ENCODE measurements at regions not wholly inside any gene's neighbourhood (a gene's known extent, or its start where the extent isn't known, plus 50 kb on each side); places are given as distances from the start of the nearest gene placed in this dataset.

GRCh38 chr18:10077986-10078385 is 164.2 kb downstream of the VAPA start:
- H3K27ac ChIP-seq (ENCODE audit: low read depth in 2 of 2, low read length in 2 of 2) = no peak overlapping the region
- H3K27me3 ChIP-seq (ENCODE audit: control insufficient read depth in 2 of 2, insufficient read depth in 2 of 2, low read length in 2 of 2) = no peaks in the 10 kb centered on the region
- no peaks in the 10 kb centered on the region for H3K36me3 ChIP-seq (ENCODE audit: control insufficient read depth in 2 of 2, insufficient read depth in 2 of 2, low read length in 2 of 2)
- H3K9me3 ChIP-seq (ENCODE audit: control insufficient read depth in 2 of 2, low read length in 2 of 2) = peaks cover 3 to 4% of the 10 kb centered on the region in 2 donors
- H3K9ac ChIP-seq (ENCODE audit: low read depth in 1 of 2, low read length in 2 of 2) = no peak overlapping the region
- no peaks in the 10 kb centered on the region for H3K4me1 ChIP-seq (ENCODE audit: control insufficient read depth in 2 of 2, insufficient read depth in 2 of 2, low read length in 2 of 2)
- H3K4me3 ChIP-seq (ENCODE audit: low read length in 2 of 2) = no peak overlapping the region

DNA sequence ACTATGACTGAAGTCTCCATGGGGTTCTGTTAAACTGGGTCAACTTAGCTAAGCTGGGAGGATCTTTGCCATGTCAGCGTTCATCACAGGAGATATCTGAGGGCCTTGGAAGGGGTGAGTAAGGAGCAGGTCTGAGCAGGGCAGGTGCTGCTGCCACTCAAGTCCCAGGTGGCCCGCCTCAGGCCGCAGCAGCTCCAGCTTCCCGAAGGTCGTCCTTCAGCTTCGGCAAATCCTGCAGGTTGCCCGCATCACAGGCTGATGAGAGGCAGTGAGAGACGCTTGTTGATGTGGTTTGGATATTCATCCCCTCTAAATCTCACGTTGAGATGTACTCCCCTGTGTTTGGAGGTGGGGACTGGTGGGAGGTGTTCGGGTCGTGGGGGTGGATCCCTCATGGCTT is 166.6 kb downstream of the VAPA start:
- Histone ChIP-seq H3K27ac (ENCODE audit: low read depth in 2 of 2, low read length in 2 of 2) (no peak overlapping the region), H3K4me1 (ENCODE audit: control insufficient read depth in 2 of 2, insufficient read depth in 2 of 2, low read length in 2 of 2) (no peaks in the 10 kb centered on the region), H3K9ac (ENCODE audit: low read depth in 1 of 2, low read length in 2 of 2) (no peak overlapping the region), H3K36me3 (ENCODE audit: control insufficient read depth in 2 of 2, insufficient read depth in 2 of 2, low read length in 2 of 2) (no peaks in the 10 kb centered on the region), H3K27me3 (ENCODE audit: control insufficient read depth in 2 of 2, insufficient read depth in 2 of 2, low read length in 2 of 2) (no peaks in the 10 kb centered on the region), H3K4me3 (ENCODE audit: low read length in 2 of 2) (no peak overlapping the region), H3K9me3 (ENCODE audit: control insufficient read depth in 2 of 2, low read length in 2 of 2) (peaks cover 3 to 12% of the 10 kb centered on the region in 2 donors)

DNA sequence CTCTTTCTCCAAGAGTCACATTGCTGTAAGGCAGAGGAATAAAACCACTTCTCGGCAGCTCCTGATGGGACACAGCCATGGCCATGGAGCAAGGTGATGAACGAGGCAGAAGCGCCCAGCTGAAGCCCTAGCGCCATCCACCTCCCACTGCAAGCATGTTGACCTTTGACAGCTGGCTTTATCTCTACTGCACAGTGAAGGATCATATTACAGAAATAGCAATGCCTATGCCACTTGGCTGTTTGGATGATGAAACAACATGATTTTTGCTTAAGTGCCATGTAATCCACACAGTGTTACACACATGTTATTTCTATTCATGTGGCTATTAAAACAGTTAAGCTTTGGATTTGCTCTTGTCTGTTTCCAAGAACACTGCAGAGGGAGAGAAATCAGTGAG is 167.7 kb downstream of the VAPA start:
- H3K9ac ChIP-seq (ENCODE audit: low read depth in 1 of 2, low read length in 2 of 2) = no peak overlapping the region
- peaks cover 3 to 12% of the 10 kb centered on the region in 2 donors for H3K9me3 ChIP-seq (ENCODE audit: control insufficient read depth in 2 of 2, low read length in 2 of 2)

GRCh38 chr18:10085416-10085815 is 171.6 kb downstream of the VAPA start:
- Histone ChIP-seq H3K36me3 (ENCODE audit: control insufficient read depth in 2 of 2, insufficient read depth in 2 of 2, low read length in 2 of 2) (no peaks in the 10 kb centered on the region), H3K9me3 (ENCODE audit: control insufficient read depth in 2 of 2, low read length in 2 of 2) (peaks cover 3 to 12% of the 10 kb centered on the region in 2 donors), H3K4me1 (ENCODE audit: control insufficient read depth in 2 of 2, insufficient read depth in 2 of 2, low read length in 2 of 2) (peaks cover 4 to 5% of the 10 kb centered on the region in 2 donors), H3K9ac (ENCODE audit: low read depth in 1 of 2, low read length in 2 of 2) (no peak overlapping the region), H3K27ac (ENCODE audit: low read depth in 2 of 2, low read length in 2 of 2) (no peak overlapping the region), H3K27me3 (ENCODE audit: control insufficient read depth in 2 of 2, insufficient read depth in 2 of 2, low read length in 2 of 2) (no peaks in the 10 kb centered on the region), H3K4me3 (ENCODE audit: low read length in 2 of 2) (no peak overlapping the region)

More for the DNA sequence above, 167.7 kb downstream of the VAPA start:
- Histone ChIP-seq H3K36me3 (ENCODE audit: control insufficient read depth in 2 of 2, insufficient read depth in 2 of 2, low read length in 2 of 2) (no peaks in the 10 kb centered on the region), H3K4me1 (ENCODE audit: control insufficient read depth in 2 of 2, insufficient read depth in 2 of 2, low read length in 2 of 2) (peaks cover 4 to 5% of the 10 kb centered on the region in 2 donors), H3K27me3 (ENCODE audit: control insufficient read depth in 2 of 2, insufficient read depth in 2 of 2, low read length in 2 of 2) (no peaks in the 10 kb centered on the region), H3K4me3 (ENCODE audit: low read length in 2 of 2) (no peak overlapping the region), H3K27ac (ENCODE audit: low read depth in 2 of 2, low read length in 2 of 2) (no peak overlapping the region)

GRCh38 chr18:10085876-10086275 is 172.1 kb downstream of the VAPA start:
- Histone ChIP-seq H3K27me3 (ENCODE audit: control insufficient read depth in 2 of 2, insufficient read depth in 2 of 2, low read length in 2 of 2) (no peaks in the 10 kb centered on the region), H3K9ac (ENCODE audit: low read depth in 1 of 2, low read length in 2 of 2) (no peak overlapping the region), H3K9me3 (ENCODE audit: control insufficient read depth in 2 of 2, low read length in 2 of 2) (peaks cover 3 to 12% of the 10 kb centered on the region in 2 donors), H3K36me3 (ENCODE audit: control insufficient read depth in 2 of 2, insufficient read depth in 2 of 2, low read length in 2 of 2) (no peaks in the 10 kb centered on the region), H3K4me1 (ENCODE audit: control insufficient read depth in 2 of 2, insufficient read depth in 2 of 2, low read length in 2 of 2) (peaks cover 4 to 5% of the 10 kb centered on the region in 2 donors), H3K27ac (ENCODE audit: low read depth in 2 of 2, low read length in 2 of 2) (no peak overlapping the region), H3K4me3 (ENCODE audit: low read length in 2 of 2) (no peak overlapping the region)

DNA sequence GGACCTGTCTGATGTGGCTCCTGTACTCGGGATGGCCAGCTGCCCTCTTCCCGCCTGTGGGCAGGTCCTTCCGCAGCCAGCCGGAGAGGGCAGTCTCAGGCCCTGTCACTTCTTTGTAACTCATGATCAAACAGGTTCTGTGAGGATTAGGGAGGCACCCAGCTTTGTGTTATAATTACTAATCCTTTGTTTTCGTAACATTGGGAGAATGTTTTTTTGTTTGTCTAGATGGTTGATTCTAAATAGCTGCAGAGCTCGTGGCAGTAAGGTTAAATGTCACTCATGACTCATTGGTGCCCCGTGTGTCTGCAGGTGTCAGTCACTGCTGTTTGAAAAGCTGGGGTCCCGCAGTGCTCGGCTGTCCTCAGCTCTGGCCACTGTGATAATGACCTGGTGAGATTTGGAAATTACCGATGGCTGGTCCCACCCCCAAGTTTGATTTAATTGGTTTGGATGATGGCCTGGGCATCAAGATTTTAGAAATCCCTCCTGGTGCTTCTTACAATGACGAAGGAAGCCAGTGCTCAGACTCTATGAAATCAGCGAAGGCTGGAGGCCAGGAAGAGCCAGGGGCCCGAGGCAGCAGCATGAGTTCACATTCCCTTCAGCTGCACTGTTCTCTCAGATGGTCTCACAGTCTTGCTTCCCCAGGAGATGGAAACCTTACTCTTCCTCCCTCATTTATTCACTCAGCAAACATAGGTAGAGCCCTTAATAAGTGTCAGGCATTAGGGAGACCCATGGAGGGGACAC is 172.8 kb downstream of the VAPA start:
- H3K27me3 ChIP-seq (ENCODE audit: control insufficient read depth in 2 of 2, insufficient read depth in 2 of 2, low read length in 2 of 2) = no peaks in the 10 kb centered on the region
- no peak overlapping the region for H3K27ac ChIP-seq (ENCODE audit: low read depth in 2 of 2, low read length in 2 of 2)
- peaks cover 3 to 12% of the 10 kb centered on the region in 2 donors for H3K9me3 ChIP-seq (ENCODE audit: control insufficient read depth in 2 of 2, low read length in 2 of 2)
- no peak overlapping the region for H3K4me3 ChIP-seq (ENCODE audit: low read length in 2 of 2)
- no peak overlapping the region for H3K9ac ChIP-seq (ENCODE audit: low read depth in 1 of 2, low read length in 2 of 2)
- H3K36me3 ChIP-seq (ENCODE audit: control insufficient read depth in 2 of 2, insufficient read depth in 2 of 2, low read length in 2 of 2) = no peaks in the 10 kb centered on the region
- H3K4me1 ChIP-seq (ENCODE audit: control insufficient read depth in 2 of 2, insufficient read depth in 2 of 2, low read length in 2 of 2) = peaks cover 4 to 5% of the 10 kb centered on the region in 2 donors

DNA sequence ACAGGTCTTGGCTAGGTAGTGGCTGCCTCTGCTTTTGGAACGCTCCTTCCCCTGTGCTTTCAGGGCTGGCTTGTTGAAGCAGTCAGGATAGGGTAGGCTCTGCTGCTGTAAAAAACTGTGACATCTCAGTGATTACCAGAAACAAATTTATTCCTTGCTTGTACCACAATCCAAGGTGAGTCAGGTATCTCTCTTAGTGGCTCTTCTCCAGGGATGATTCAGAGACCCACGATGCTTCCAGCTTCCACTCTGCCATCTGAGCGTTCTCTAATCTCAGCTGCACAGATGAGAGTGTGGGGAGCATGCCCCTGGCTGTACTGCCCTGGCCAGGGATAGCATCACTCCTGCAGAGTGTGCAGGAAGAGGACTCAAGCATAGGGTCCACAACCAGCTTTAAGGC is 174.9 kb downstream of the VAPA start:
- Histone ChIP-seq H3K4me1 (ENCODE audit: control insufficient read depth in 2 of 2, insufficient read depth in 2 of 2, low read length in 2 of 2) (peaks cover 4 to 5% of the 10 kb centered on the region in 2 donors), H3K4me3 (ENCODE audit: low read length in 2 of 2) (no peak overlapping the region), H3K36me3 (ENCODE audit: control insufficient read depth in 2 of 2, insufficient read depth in 2 of 2, low read length in 2 of 2) (no peaks in the 10 kb centered on the region), H3K27ac (ENCODE audit: low read depth in 2 of 2, low read length in 2 of 2) (no peak overlapping the region), H3K27me3 (ENCODE audit: control insufficient read depth in 2 of 2, insufficient read depth in 2 of 2, low read length in 2 of 2) (no peaks in the 10 kb centered on the region), H3K9me3 (ENCODE audit: control insufficient read depth in 2 of 2, low read length in 2 of 2) (no peaks in the 10 kb centered on the region), H3K9ac (ENCODE audit: low read depth in 1 of 2, low read length in 2 of 2) (no peak overlapping the region)

DNA sequence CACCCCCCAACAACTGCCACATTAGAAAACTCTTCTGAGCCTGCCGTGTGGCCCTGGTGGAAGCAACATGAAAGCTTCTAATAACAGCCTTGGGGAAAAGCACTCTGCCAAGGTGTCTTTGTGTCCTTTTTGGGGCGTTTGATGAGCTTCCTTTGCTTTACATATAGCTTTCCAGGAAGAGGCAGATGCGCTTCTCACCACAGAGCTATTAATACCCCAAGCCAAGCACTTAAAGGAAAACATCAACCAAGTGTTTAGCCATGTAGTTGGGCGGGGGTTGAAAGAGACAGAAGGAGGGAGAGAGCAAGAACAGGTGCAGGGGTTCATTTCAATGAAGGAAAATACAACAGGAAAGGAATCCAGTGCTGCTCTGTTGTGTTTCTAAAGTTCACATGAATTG is 176.1 kb downstream of the VAPA start:
- Histone ChIP-seq H3K9ac (ENCODE audit: low read depth in 1 of 2, low read length in 2 of 2) (no peak overlapping the region), H3K4me3 (ENCODE audit: low read length in 2 of 2) (no peak overlapping the region), H3K9me3 (ENCODE audit: control insufficient read depth in 2 of 2, low read length in 2 of 2) (no peaks in the 10 kb centered on the region), H3K36me3 (ENCODE audit: control insufficient read depth in 2 of 2, insufficient read depth in 2 of 2, low read length in 2 of 2) (no peaks in the 10 kb centered on the region), H3K27ac (ENCODE audit: low read depth in 2 of 2, low read length in 2 of 2) (no peak overlapping the region), H3K27me3 (ENCODE audit: control insufficient read depth in 2 of 2, insufficient read depth in 2 of 2, low read length in 2 of 2) (no peaks in the 10 kb centered on the region), H3K4me1 (ENCODE audit: control insufficient read depth in 2 of 2, insufficient read depth in 2 of 2, low read length in 2 of 2) (peaks cover 4 to 5% of the 10 kb centered on the region in 2 donors)

DNA sequence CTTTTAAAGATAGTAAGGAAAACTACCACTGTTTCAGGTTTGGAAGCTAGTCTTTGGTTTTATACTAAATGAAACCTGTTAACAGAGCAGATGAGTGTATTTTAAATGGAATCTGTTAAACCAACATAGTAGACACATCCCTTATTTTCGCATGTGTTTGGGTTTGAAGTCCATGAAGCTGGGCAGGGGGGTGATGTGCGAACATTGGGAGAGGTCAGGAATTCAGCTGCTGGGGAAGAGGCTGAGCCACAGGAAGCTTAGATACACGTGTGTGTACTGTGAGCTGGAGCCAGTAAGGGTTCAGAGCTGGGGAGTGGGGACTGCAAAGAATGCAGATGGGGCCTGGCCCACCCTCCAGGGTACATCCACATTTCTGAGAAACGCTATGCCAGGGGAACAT is 176.9 kb downstream of the VAPA start:
- no peak overlapping the region for H3K27ac ChIP-seq (ENCODE audit: low read depth in 2 of 2, low read length in 2 of 2)
- H3K9ac ChIP-seq (ENCODE audit: low read depth in 1 of 2, low read length in 2 of 2) = no peak overlapping the region
- peaks cover 4 to 5% of the 10 kb centered on the region in 2 donors for H3K4me1 ChIP-seq (ENCODE audit: control insufficient read depth in 2 of 2, insufficient read depth in 2 of 2, low read length in 2 of 2)
- no peak overlapping the region for H3K4me3 ChIP-seq (ENCODE audit: low read length in 2 of 2)
- H3K27me3 ChIP-seq (ENCODE audit: control insufficient read depth in 2 of 2, insufficient read depth in 2 of 2, low read length in 2 of 2) = no peaks in the 10 kb centered on the region
- no peaks in the 10 kb centered on the region for H3K36me3 ChIP-seq (ENCODE audit: control insufficient read depth in 2 of 2, insufficient read depth in 2 of 2, low read length in 2 of 2)
- no peaks in the 10 kb centered on the region for H3K9me3 ChIP-seq (ENCODE audit: control insufficient read depth in 2 of 2, low read length in 2 of 2)

DNA sequence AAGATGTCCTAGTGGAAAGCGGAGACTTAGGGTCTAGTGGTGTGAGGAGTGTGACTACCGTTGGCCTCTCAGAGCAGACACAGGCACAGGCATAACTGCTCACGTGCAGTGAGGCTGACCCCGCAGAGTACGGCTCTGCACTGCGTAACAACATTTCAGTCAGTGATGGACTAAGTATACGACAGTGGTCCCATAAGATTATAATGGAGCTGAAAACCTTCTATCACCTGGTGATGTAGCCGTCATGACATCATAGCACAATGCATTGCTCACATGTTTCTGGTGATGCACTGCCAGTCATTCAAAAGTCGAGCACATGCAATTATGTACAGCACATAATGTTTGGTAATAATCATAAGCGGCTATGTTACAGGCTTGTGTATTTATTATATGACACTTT is 179.6 kb downstream of the VAPA start:
- no peaks in the 10 kb centered on the region for H3K36me3 ChIP-seq (ENCODE audit: control insufficient read depth in 2 of 2, insufficient read depth in 2 of 2, low read length in 2 of 2)
- no peak overlapping the region for H3K9ac ChIP-seq (ENCODE audit: low read depth in 1 of 2, low read length in 2 of 2)

More for the DNA sequence above, 179.6 kb downstream of the VAPA start:
- no peak overlapping the region for H3K4me3 ChIP-seq (ENCODE audit: low read length in 2 of 2)
- H3K4me1 ChIP-seq (ENCODE audit: control insufficient read depth in 2 of 2, insufficient read depth in 2 of 2, low read length in 2 of 2) = no peaks in the 10 kb centered on the region
- H3K9me3 ChIP-seq (ENCODE audit: control insufficient read depth in 2 of 2, low read length in 2 of 2) = no peaks in the 10 kb centered on the region
- no peaks in the 10 kb centered on the region for H3K27me3 ChIP-seq (ENCODE audit: control insufficient read depth in 2 of 2, insufficient read depth in 2 of 2, low read length in 2 of 2)
- H3K27ac ChIP-seq (ENCODE audit: low read depth in 2 of 2, low read length in 2 of 2) = no peak overlapping the region
